ENCODE measurements at regions not wholly inside any gene's neighbourhood (a gene's known extent, or its start where the extent isn't known, plus 50 kb on each side); places are given as distances from the start of the nearest gene placed in this dataset.

- H3K27ac ChIP-seq: no peak overlapping the region
- DNase-seq (ENCODE audit: low spot score in 2 of 2): no peak
- no peaks in the 10 kb centered on the region for H3K36me3 ChIP-seq
- no peak overlapping the region for H3K4me3 ChIP-seq
- no peaks in the 10 kb centered on the region for H3K27me3 ChIP-seq
- peaks cover 0 to 7% (median 0%) of the 10 kb centered on the region in 4 donors for H3K4me1 ChIP-seq
- 96 to 97% methylated on average over 5 of the region's 5 CpGs for WGBS, 2 donors
- no peak for TF ChIP-seq CTCF (IDR thresholded peaks at IDR 0.05)
- no peak for TF ChIP-seq EP300 (IDR thresholded peaks at IDR 0.05)
- TF ChIP-seq POLR2A (IDR thresholded peaks at IDR 0.05): no peak
- no peaks in the 10 kb centered on the region for H3K9me3 ChIP-seq
Measured at GRCh38 chr7:108627476-108628051, 57.9 kb downstream of the DNAJB9 start.

- Histone ChIP-seq H3K27ac (no peak overlapping the region), H3K27me3 (no peaks in the 10 kb centered on the region), H3K36me3 (no peaks in the 10 kb centered on the region), H3K4me3 (no peak overlapping the region), H3K4me1 (peaks cover 0 to 7% (median 0%) of the 10 kb centered on the region in 4 donors), H3K9me3 (no peaks in the 10 kb centered on the region)
- no peak for DNase-seq (ENCODE audit: low spot score in 2 of 2)
- 74 to 75% methylated on average over 3 of the region's 3 CpGs for WGBS, 2 donors
- TF ChIP-seq EP300 (IDR thresholded peaks at IDR 0.05): no peak
- TF ChIP-seq CTCF (IDR thresholded peaks at IDR 0.05): no peak
- no peak for TF ChIP-seq POLR2A (IDR thresholded peaks at IDR 0.05)
Measured at GRCh38 chr7:108628678-108629077, 59.0 kb downstream of the DNAJB9 start.

- H3K27me3 ChIP-seq: peaks cover 0 to 2% of the 10 kb centered on the region in 2 donors
- peaks cover 0 to 7% (median 0%) of the 10 kb centered on the region in 4 donors for H3K4me1 ChIP-seq
- no peak for DNase-seq (ENCODE audit: low spot score in 2 of 2)
- no peak overlapping the region for H3K4me3 ChIP-seq
- WGBS, 2 donors: 41 to 44% methylated on average over 2 of the region's 2 CpGs
- TF ChIP-seq CTCF (IDR thresholded peaks at IDR 0.05) (no peak), EP300 (IDR thresholded peaks at IDR 0.05) (no peak), POLR2A (IDR thresholded peaks at IDR 0.05) (no peak)
- H3K9me3 ChIP-seq: no peaks in the 10 kb centered on the region
- H3K36me3 ChIP-seq: no peaks in the 10 kb centered on the region
- no peak overlapping the region for H3K27ac ChIP-seq
Measured at GRCh38 chr7:108629651-108630400, 60.2 kb downstream of the DNAJB9 start.

GRCh38 chr7:108634036-108634435 lies 64.4 kb downstream of the DNAJB9 start:
- 68 to 75% methylated on average over 2 of the region's 2 CpGs for WGBS, 2 donors

More at GRCh38 chr7:108634036-108634435, 64.4 kb downstream of the DNAJB9 start:
- Histone ChIP-seq H3K36me3 (no peaks in the 10 kb centered on the region), H3K4me1 (peaks cover 0 to 7% (median 0%) of the 10 kb centered on the region in 4 donors), H3K4me3 (no peak overlapping the region), H3K27me3 (peaks cover 0 to 2% of the 10 kb centered on the region in 2 donors), H3K9me3 (no peaks in the 10 kb centered on the region), H3K27ac (no peak overlapping the region)
- TF ChIP-seq POLR2A (IDR thresholded peaks at IDR 0.05): no peak
- TF ChIP-seq CTCF (IDR thresholded peaks at IDR 0.05): no peak
- TF ChIP-seq EP300 (IDR thresholded peaks at IDR 0.05): no peak
- no peak for DNase-seq (ENCODE audit: low spot score in 2 of 2)
